WI38 (cell line): ENCODE measurements at regions not wholly inside any gene's neighbourhood (a gene's known extent, or its start where the extent isn't known, plus 50 kb on each side); places are given as distances from the start of the nearest gene placed in this dataset.
"Not testable (repeated sequence)": the region's sequence is repeated elsewhere in the genome, so short reads cannot be mapped to it uniquely, and the experiment has no call there.

Experiments
- H3K4me3 ChIP-seq: 2 replicates; pipeline ENCODE4 v1.5.1; 2011; ENCODE audit warnings: low read depth, mild to moderate bottlenecking, control low read depth, low read length
- TF ChIP-seq, protein P1 (sequence below): IDR thresholded peaks from 2 replicates; pipeline ENCODE4 v1.5.1; 2012; ENCODE audit warnings: low read depth, mild to moderate bottlenecking, control low read depth, low read length

GRCh38 chr5:54874337-54875021, 110.9 kb downstream of the ESM1 start:
- no peak overlapping the region for H3K4me3 ChIP-seq
- TF ChIP-seq, protein P1, sequence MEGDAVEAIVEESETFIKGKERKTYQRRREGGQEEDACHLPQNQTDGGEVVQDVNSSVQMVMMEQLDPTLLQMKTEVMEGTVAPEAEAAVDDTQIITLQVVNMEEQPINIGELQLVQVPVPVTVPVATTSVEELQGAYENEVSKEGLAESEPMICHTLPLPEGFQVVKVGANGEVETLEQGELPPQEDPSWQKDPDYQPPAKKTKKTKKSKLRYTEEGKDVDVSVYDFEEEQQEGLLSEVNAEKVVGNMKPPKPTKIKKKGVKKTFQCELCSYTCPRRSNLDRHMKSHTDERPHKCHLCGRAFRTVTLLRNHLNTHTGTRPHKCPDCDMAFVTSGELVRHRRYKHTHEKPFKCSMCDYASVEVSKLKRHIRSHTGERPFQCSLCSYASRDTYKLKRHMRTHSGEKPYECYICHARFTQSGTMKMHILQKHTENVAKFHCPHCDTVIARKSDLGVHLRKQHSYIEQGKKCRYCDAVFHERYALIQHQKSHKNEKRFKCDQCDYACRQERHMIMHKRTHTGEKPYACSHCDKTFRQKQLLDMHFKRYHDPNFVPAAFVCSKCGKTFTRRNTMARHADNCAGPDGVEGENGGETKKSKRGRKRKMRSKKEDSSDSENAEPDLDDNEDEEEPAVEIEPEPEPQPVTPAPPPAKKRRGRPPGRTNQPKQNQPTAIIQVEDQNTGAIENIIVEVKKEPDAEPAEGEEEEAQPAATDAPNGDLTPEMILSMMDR = no peak

- no peak overlapping the region for H3K4me3 ChIP-seq
- TF ChIP-seq, protein P1 = no peak
Observed at GRCh38 chr5:54873691-54874090, 111.7 kb downstream of the ESM1 start.

DNA sequence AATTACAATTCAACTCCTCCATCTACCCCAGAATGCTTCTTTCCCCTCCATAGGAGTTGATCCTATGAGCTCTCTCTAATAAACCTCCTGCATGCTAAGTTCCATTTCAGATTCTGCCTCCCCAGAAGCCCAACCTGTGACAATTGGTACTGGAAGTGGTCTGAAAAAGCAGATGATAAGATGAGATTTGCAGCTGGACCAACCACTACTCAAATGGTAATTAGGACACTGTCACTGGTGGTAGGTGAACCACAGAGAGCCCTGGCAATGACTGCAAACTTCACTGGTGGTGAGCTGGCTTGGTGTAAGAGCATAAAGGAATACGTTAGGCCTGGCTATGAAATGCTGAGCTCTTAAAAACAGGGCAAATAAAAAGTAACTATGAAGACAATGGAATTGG, 112.6 kb downstream of the ESM1 start:
- TF ChIP-seq, protein P1 = no peak
- no peak overlapping the region for H3K4me3 ChIP-seq

DNA sequence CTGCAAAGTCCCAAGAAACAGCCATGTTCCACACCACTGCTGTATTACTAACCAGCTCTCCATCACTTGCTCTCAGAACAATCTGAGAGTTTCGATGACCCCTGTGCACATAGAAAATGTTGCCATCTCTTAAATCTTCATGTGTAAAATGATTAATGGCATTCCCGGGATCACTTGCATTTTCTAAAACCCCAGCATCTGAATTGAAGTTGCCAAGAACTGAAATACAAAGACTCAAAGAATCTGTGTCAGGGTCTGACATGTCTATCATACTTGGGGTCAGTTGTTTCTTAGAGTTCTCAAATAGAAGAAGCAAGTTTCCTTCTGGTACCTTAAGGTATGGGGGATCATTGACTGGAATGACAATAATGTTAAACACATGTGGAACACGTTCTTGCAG, 115.1 kb downstream of the ESM1 start:
- TF ChIP-seq, protein P1 = no peak
- no peak overlapping the region for H3K4me3 ChIP-seq

- H3K4me3 ChIP-seq = no peak overlapping the region
- TF ChIP-seq, protein P1 = no peak
Observed at GRCh38 chr5:54869691-54870090, 115.7 kb downstream of the ESM1 start.

GRCh38 chr5:54868511-54869483, 116.6 kb downstream of the ESM1 start:
- no peak overlapping the region for H3K4me3 ChIP-seq
- TF ChIP-seq, protein P1 = no peak

- H3K4me3 ChIP-seq = no peak overlapping the region
- TF ChIP-seq, protein P1 = no peak
Observed at GRCh38 chr5:54867310-54867944, 118.0 kb downstream of the ESM1 start.

DNA sequence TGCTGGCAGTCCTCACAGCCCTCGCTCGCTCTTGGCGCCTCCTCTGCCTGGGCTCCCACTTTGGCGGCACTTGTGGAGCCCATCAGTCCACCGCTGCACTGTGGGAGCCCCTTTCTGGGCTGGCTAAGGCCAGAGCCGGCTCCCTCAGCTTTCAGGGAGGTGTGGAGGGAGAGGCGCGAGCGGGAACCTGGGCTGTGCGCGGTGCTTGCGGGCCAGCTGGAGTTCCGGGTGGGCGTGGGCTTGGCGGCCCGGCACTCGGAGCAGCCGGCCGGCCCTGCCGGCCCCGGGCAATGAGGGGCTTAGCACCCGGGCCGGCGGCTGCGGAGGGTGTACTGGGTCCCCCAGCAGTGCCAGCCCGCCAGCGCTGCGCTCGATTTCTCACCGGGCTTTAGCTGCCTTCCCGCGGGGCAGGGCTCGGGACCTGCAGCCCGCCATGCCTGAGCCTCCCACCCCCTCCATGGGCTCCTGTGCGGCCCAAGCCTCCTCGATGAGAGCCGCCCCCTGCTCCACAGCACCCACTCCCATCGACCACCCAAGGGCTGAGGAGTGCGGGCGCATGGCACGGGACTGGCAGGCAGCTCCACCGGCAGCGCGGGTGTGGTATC, 120.4 kb downstream of the ESM1 start:
- not testable (repeated sequence) for H3K4me3 ChIP-seq
